Astrocyte of the spinal cord (primary cell): ENCODE measurements at regions not wholly inside any gene's neighbourhood (a gene's known extent, or its start where the extent isn't known, plus 50 kb on each side); places are given as distances from the start of the nearest gene placed in this dataset.

Experiments used
- DNase-seq: peaks from one replicate; pipeline ENCODE4 v3.0.0; 2011; ENCODE audit warnings: low read depth, low spot score
- H3K4me3 ChIP-seq: 2 replicates; pipeline ENCODE4 v1.5.1; 2011; ENCODE audit warnings: low read depth, mild to moderate bottlenecking, low read length, moderate library complexity
- CTCF ChIP-seq: IDR thresholded peaks from 2 replicates; pipeline ENCODE4 v1.5.1; 2012; ENCODE audit warnings: low read depth, mild to moderate bottlenecking, low read length, inconsistent platforms
- in situ Hi-C: cut with HindIII; loops from 2 replicates; pipeline ENCODE4 v1.10.0; 2017; ENCODE audit warnings: low sequenced_read_pairs

GRCh38 chr10:83562381-83562780 lies 576.9 kb upstream of the GHITM start:
- in situ Hi-C loops: no loop called here
- TF ChIP-seq CTCF: no peak

DNA sequence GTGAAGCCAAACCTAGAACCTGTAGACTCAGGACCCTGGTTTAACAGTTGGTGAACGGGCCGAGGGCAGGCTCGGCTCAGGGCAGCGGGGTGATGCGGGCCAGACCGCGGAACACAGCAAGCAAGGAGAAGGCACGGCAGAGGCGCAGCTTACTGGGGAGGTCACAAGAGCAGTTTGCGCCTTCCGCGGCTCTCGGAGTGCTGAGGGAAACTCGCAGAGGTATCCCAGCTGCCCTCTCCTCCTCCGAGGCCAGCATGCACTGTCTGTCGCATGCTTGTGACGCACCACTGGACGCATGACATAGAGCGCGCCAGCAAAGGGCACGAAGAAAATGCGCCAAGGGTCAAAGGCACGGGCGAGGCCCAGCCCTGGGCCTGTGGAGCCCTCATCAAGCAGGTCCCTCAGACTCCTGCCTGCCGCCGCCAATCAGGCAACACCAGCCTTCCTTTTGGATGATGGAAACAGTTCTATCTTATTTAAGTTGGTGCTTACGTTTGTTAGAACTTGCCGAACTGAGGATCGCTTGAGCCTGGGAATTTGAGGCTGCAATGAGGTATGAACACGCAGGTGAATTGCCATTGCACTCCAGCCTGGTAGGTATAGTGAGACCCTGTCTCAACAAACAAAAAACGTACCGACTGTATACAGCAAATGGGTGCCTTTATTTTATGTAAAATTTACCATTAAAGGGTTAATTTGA lies 574.3 kb upstream of the GHITM start:
- DNase-seq: no peak
- in situ Hi-C loops: no loop called here
- H3K4me3 ChIP-seq: no peak overlapping the region
- no peak for TF ChIP-seq CTCF

More at GRCh38 chr10:83562381-83562780, 576.9 kb upstream of the GHITM start:
- no peak overlapping the region for H3K4me3 ChIP-seq
- DNase-seq: no peak

DNA sequence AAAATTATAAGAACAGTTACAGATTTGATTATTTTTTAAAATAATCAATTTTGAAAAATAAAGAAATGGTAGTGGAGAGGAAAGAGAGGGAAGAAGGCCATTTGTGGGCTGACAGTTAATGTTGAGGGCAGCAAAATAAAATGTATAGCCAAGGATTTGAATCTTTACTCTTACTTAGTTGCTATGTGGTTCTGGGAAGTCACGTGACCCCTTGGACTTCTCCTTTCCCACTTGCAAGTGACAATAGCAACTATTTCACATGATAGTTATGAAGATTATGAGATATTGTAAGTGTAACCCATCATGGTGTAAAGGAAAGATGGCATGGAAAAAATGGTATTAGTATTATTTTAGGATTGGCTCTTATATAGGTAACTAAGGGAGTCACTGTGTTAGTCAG lies 567.3 kb upstream of the GHITM start:
- in situ Hi-C loops: no loop called here
- TF ChIP-seq CTCF: no peak
- H3K4me3 ChIP-seq: no peak overlapping the region
- DNase-seq: no peak

DNA sequence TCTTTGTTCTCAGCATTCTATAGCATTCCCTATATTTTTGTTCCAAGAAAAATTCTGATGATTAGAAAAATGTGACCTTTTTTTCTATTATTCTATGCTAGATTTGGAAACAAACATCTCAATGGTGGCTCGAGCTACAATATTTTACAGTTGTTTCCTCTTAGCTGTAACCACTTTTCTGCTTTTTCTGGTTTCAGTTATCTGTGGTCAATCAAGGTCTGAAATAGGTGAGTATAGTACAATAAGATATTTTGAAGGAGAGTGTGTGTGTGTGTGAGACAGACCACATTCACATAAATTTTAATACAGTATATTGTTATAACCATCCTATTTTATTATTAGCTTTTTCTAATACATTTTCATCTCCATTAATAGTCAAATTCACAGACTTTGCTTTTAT lies 564.5 kb upstream of the GHITM start:
- TF ChIP-seq CTCF: no peak
- no peak for DNase-seq
- in situ Hi-C loops: no loop called here
- H3K4me3 ChIP-seq: no peak overlapping the region

DNA sequence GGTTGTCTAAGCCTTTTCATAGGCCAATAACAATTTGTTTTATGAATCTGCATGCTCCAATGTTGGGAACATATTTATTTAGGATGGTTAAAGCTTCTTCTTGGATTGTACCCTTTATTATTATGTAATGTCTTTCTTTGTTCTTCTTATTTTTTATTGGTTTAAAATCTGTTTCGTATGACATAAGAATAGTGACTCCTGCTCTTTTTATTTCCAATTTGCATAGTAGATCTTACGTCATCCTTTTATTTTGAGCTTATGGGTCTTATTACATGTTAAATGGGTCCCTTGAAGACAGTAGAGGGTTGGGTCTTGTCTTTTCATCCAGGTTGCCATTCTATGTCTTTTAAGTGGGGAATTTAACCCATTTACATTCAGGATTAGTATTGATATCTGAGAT lies 561.9 kb upstream of the GHITM start:
- DNase-seq: no peak
- TF ChIP-seq CTCF: no peak
- no peak overlapping the region for H3K4me3 ChIP-seq
- in situ Hi-C loops: no loop called here

- DNase-seq: no peak
- no peak for TF ChIP-seq CTCF
- in situ Hi-C loops: no loop called here
- no peak overlapping the region for H3K4me3 ChIP-seq
Observed at GRCh38 chr10:83580373-83581012, 558.8 kb upstream of the GHITM start.
